ENCODE measurements at regions not wholly inside any gene's neighbourhood (a gene's known extent, or its start where the extent isn't known, plus 50 kb on each side); places are given as distances from the start of the nearest gene placed in this dataset.

DNA sequence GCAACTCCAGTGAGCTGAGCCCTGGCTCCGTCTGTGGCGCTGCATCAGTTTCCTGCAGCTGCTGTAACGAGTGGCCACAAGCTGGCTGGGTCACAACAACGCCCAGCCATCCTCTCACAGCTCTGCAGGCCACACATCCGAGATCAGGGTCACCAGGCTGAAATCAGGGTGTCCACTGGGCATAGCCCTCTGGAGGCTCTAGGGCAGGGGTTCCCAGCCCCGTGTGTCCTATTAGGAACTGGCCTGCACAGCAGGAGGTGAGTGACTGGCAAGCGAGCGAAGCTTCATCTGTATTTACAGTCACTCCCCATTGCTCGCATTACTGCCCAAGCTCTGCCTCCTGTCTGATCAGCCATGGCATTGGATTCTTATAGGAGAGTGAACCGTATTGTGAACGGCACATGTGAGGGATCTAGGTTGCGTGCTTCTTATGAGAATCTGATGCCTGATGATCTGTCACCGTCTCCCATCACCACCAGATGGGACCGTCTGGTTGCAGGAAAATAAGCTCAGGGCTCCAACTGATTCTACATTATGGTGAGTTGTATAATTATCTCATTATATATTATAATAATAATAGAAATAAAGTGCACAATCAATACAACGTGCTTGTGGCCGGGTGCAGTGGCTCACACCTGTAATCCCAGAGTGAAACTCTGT is 176.5 kb downstream of the SEC14L1 start:
- Histone ChIP-seq H3K27ac (ENCODE audit: low read depth, low read length) (no peak overlapping the region), H2AFZ (ENCODE audit: low read length) (no peak overlapping the region), H4K8ac (ENCODE audit: extremely low read depth, insufficient read depth, low read length) (no peak overlapping the region), H2BK5ac (ENCODE audit: low read depth, low read length) (no peak overlapping the region), H3K4me3 (ENCODE audit: extremely low read depth in 1 of 4, insufficient read depth in 2 of 4, low read depth in 3 of 4, low read length in 4 of 4) (no peak overlapping the region), H3K23ac (ENCODE audit: insufficient read length) (no peak overlapping the region), H3K9ac (replicated peaks in 1 of 4; ENCODE audit: extremely low read depth in 1 of 4, low read depth in 3 of 4, low read length in 3 of 4) (no peak overlapping the region), H2BK12ac (ENCODE audit: low read depth, low read length) (no peak overlapping the region), H3K36me3 (ENCODE audit: control insufficient read depth in 2 of 4, insufficient read depth in 4 of 4, low read length in 3 of 4) (no peaks in the 10 kb centered on the region), H4K20me1 (replicated peaks in 1 of 2; ENCODE audit: control insufficient read depth in 1 of 2, insufficient read depth in 2 of 2, low read length in 2 of 2) (no peaks in the 10 kb centered on the region), H3K9me3 (ENCODE audit: insufficient read depth in 2 of 2, low read depth in 1 of 2, low read length in 1 of 2) (no peaks in the 10 kb centered on the region), H3K4ac (replicated peaks; ENCODE audit: insufficient read length, low read depth, low read length) (no peak overlapping the region), H3K23me2 (ENCODE audit: low read depth, low read length) (no peaks in the 10 kb centered on the region), H3K18ac (ENCODE audit: extremely low read depth, low read length) (no peak overlapping the region), H2BK20ac (ENCODE audit: low read length) (no peak overlapping the region), H3K79me2 (ENCODE audit: control insufficient read depth in 1 of 2, insufficient read depth in 2 of 2, low read length in 2 of 2) (0 out of 4 replicates have a peak, but pooled peaks cover 0 to 2% of the 10 kb centered on the region in 2 experiments), H3K56ac (replicated peaks; ENCODE audit: insufficient read length, low read depth, low read length) (no peak overlapping the region), H3K14ac (ENCODE audit: insufficient read length) (no peak overlapping the region), H3K27me3 (replicated peaks in 1 of 4; ENCODE audit: control insufficient read depth in 3 of 4, extremely low read depth in 1 of 4, insufficient read depth in 3 of 4, low read length in 3 of 4) (no peaks in the 10 kb centered on the region), H3K79me1 (ENCODE audit: low read depth, low read length) (peaks cover 5% of the 10 kb centered on the region), H4K91ac (replicated peaks; ENCODE audit: insufficient read length, low read length) (no peak overlapping the region), H3K4me1 (replicated peaks in 1 of 4; ENCODE audit: control insufficient read depth in 3 of 4, insufficient read depth in 4 of 4, low read length in 3 of 4) (peaks cover 0 to 34% (median 15%) of the 10 kb centered on the region in 4 experiments; a peak in 6 of 7 replicates), H4K5ac (ENCODE audit: insufficient read length, low read depth, low read length) (no peak overlapping the region), H3K4me2 (ENCODE audit: insufficient read depth in 1 of 2, low read depth in 2 of 2, low read length in 2 of 2) (no peak overlapping the region), H2BK120ac (replicated peaks; ENCODE audit: low read depth, low read length) (no peak overlapping the region), H2AK5ac (ENCODE audit: low read depth, low read length) (no peak overlapping the region), H2BK15ac (ENCODE audit: low read length) (no peak overlapping the region; the same call in 1 of the 2 replicates)
- FAIRE-seq (no peak), DNase-seq (ENCODE audit: low read depth in 1 of 2, low spot score in 2 of 2) (no peak)
- ChIA-PET CTCF (ENCODE audit: partially characterized antibody) (interaction anchor here (0.7 to 1.9 kb wide), 5 partner anchors 13 to 245 kb away, joined by 3 to 5 read pairs (median 4); no protein-coding TSS in a partner anchor), POLR2A (ENCODE audit: partially characterized antibody) (interaction anchor here (1.1 kb wide), 1 partner anchor 31 kb away, joined by 3 read pairs; no protein-coding TSS in a partner anchor)
- 88% methylated on average over 16 of the region's 16 CpGs; no CpG with 5 or more reads in 1 of the 2 experiments for WGBS, 2 experiments (ENCODE audit: extremely low coverage in 1 of 2, insufficient coverage in 1 of 2, insufficient read length in 1 of 2, insufficient replicate concordance in 2 of 2, low coverage in 1 of 2, low lambda C conversion rate in 2 of 2, missing lambda C conversion rate in 1 of 2)
- no peak for TF ChIP-seq CBX8 (IDR thresholded peaks at IDR 0.05; ENCODE audit: borderline replicate concordance, low read depth, low read length)
- TF ChIP-seq CHD1 (IDR thresholded peaks at IDR 0.05; ENCODE audit: low read depth, low read length) = no peak
- no peak for TF ChIP-seq POLR2AphosphoS5 (IDR thresholded peaks at IDR 0.05; ENCODE audit: low read depth, low read length)
